Endothelial cell of umbilical vein (primary cell): ENCODE measurements at regions not wholly inside any gene's neighbourhood (a gene's known extent, or its start where the extent isn't known, plus 50 kb on each side); places are given as distances from the start of the nearest gene placed in this dataset.

Experiments
- BruUV-seq: library from RNA; stranded (reverse); fragments of 400-500 nt; replicated peaks from 2 replicates; lab custom pipeline; 2021; lab: Mats Ljungman, UMichigan
- CTCF ChIA-PET: fragments of 300-600, 350-600 bp; sonication (Branson Sonifier 250); formaldehyde crosslinking; loops from one replicate; lab custom pipeline; 2021; ENCODE audit warnings: antibody characterized with exemption, inconsistent platforms; lab: Charles Lee
- POLR2A ChIA-PET: fragments of 300-600, 350-600 bp; sonication (Branson Sonifier 250); formaldehyde crosslinking; loops from one replicate; lab custom pipeline; 2021; ENCODE audit warnings: antibody characterized with exemption, inconsistent platforms; lab: Charles Lee
- DNase-seq: peaks from one replicate; pipeline ENCODE4 v3.0.0-alpha.2; 2011; ENCODE audit warnings: low read depth, low spot score
- FAIRE-seq: peaks from 2 replicates; lab custom pipeline; 2011; peaks lifted over from hg19 to GRCh38; lab: Jason Lieb, UNC
- H2AFZ ChIP-seq: 2 replicates; pipeline ENCODE4 v1.6.0; 2012; ENCODE audit warnings: low read depth, low read length, control low read depth, inconsistent platforms
- H3K27ac ChIP-seq: 2 replicates; pipeline ENCODE4 v1.5.1; 2011; ENCODE audit warnings: low read depth, mild to moderate bottlenecking, control low read depth, low read length, moderate library complexity; ENCODE audit not compliant: insufficient read depth
- H3K27me3 ChIP-seq, 2 experiments: 2 replicates each; pipeline versions ENCODE4 v1.6.0 to v1.6.1; 2011; ENCODE audit warnings: low read length in 2 of 2, mixed read lengths in 1 of 2; ENCODE audit not compliant: control insufficient read depth in 2 of 2, insufficient read depth in 2 of 2
- H3K36me3 ChIP-seq, 2 experiments: 2 replicates in 1 of 2; 3 replicates in 1 of 2; pipeline ENCODE4 v1.5.1; 2011; ENCODE audit warnings: low read length in 2 of 2, mild to moderate bottlenecking in 1 of 2, moderate library complexity in 1 of 2; ENCODE audit not compliant: control insufficient read depth in 2 of 2, insufficient read depth in 2 of 2; ENCODE audit errors: extremely low read depth in 1 of 2
- H3K4me1 ChIP-seq: 3 replicates; pipeline ENCODE4 v1.5.1; 2011; ENCODE audit warnings: mild to moderate bottlenecking, low read length; ENCODE audit not compliant: control insufficient read depth, insufficient read depth; ENCODE audit errors: extremely low read depth
- H3K4me2 ChIP-seq: 2 replicates; pipeline ENCODE4 v1.6.1; 2011; ENCODE audit warnings: low read length, control low read depth, mixed read lengths; ENCODE audit not compliant: insufficient read depth
- H3K4me3 ChIP-seq, 3 experiments: fragments of 200-600 bp in 1 of 3; sonication (generic), shearing (Covaris generic) in 1 of 3; replicated peaks in 1 of 3; 2 replicates each; pipeline ENCODE4 v1.5.1; 2011 to 2016; ENCODE audit warnings: control low read depth in 3 of 3, low read length in 3 of 3, mild to moderate bottlenecking in 2 of 3, inconsistent platforms in 1 of 3, low read depth in 1 of 3, moderate library complexity in 1 of 3; ENCODE audit not compliant: insufficient read depth in 1 of 3
- H3K79me2 ChIP-seq: 2 replicates; pipeline ENCODE4 v1.6.0; 2012; ENCODE audit warnings: low read length, inconsistent platforms; ENCODE audit not compliant: control insufficient read depth, insufficient read depth
- H3K9ac ChIP-seq: replicated peaks from 2 replicates; pipeline ENCODE3; 2011; ENCODE audit warnings: low read length, control low read depth; ENCODE audit not compliant: insufficient read depth; ENCODE audit errors: extremely low read depth
- H3K9me1 ChIP-seq: replicated peaks from 3 replicates; pipeline ENCODE4 v1.6.0; 2011; ENCODE audit warnings: mild to moderate bottlenecking, low read length; ENCODE audit not compliant: control insufficient read depth, insufficient read depth; ENCODE audit errors: extremely low read depth
- H3K9me3 ChIP-seq: replicated peaks from 2 replicates; pipeline ENCODE4 v1.5.1; 2012; ENCODE audit warnings: low read length, inconsistent platforms; ENCODE audit not compliant: control insufficient read depth, insufficient read depth
- H4K20me1 ChIP-seq: replicated peaks from 2 replicates; pipeline ENCODE3; 2011; ENCODE audit warnings: mild to moderate bottlenecking, low read length; ENCODE audit not compliant: control insufficient read depth, insufficient read depth; ENCODE audit errors: extremely low read depth
- EZH2 ChIP-seq: IDR thresholded peaks from 2 replicates; pipeline ENCODE4 v1.6.1; 2012; ENCODE audit warnings: borderline replicate concordance, low read depth, mild to moderate bottlenecking, moderate library complexity, low read length, inconsistent platforms; ENCODE audit not compliant: severe bottlenecking
- FOS ChIP-seq: IDR thresholded peaks from 2 replicates; pipeline ENCODE4 v1.6.1; 2011; ENCODE audit warnings: mild to moderate bottlenecking, low read length, moderate library complexity, borderline replicate concordance; ENCODE audit not compliant: insufficient read depth
- GATA2 ChIP-seq: IDR thresholded peaks from 2 replicates; pipeline ENCODE4 v1.7.0; 2011; ENCODE audit warnings: low read depth, mild to moderate bottlenecking, moderate library complexity, mixed read lengths, low read length; ENCODE audit not compliant: insufficient read length, insufficient read depth
- JUN ChIP-seq: IDR thresholded peaks from 2 replicates; pipeline ENCODE4 v1.6.1; 2011; ENCODE audit warnings: borderline replicate concordance, low read depth; ENCODE audit not compliant: insufficient read length, insufficient read depth
- MYC ChIP-seq: IDR thresholded peaks from one replicate; pipeline ENCODE4 v1.6.1; 2011; ENCODE audit warnings: mild to moderate bottlenecking, low read depth, low read length
- POLR2A ChIP-seq: IDR thresholded peaks from 2 replicates; pipeline ENCODE4 v1.6.1; 2012; ENCODE audit warnings: low read depth, mild to moderate bottlenecking, control low read depth, low read length
- POLR2AphosphoS5 ChIP-seq: IDR thresholded peaks from 2 replicates; pipeline ENCODE4 v1.6.1; 2012; ENCODE audit warnings: low read depth, mild to moderate bottlenecking, control low read depth, low read length, moderate library complexity; ENCODE audit not compliant: insufficient read depth
- dilution Hi-C: fragments of 300-500 bp; cut with MboI; formaldehyde crosslinking; loops from one replicate; pipeline ENCODE4 v1.15.0; 2019; ENCODE audit warnings: low sequenced_read_pairs; ENCODE audit not compliant: extremely low pct_ligation_motif_present
- intact Hi-C: fragments of 100-400 bp; cut with micrococcal nuclease; formaldehyde crosslinking; loops from one replicate; pipeline ENCODE4 v1.10.0; 2022
- TF ChIP-seq, protein P1 (sequence below), 2 donors: IDR thresholded peaks; 1 replicate in 1 of 2; 2 replicates in 1 of 2; pipeline ENCODE4 v1.5.1; 2011; ENCODE audit warnings: low read length in 2 of 2, mild to moderate bottlenecking in 2 of 2, moderate library complexity in 2 of 2, control low read depth in 1 of 2, inconsistent platforms in 1 of 2, low read depth in 1 of 2; ENCODE audit not compliant: insufficient read depth in 1 of 2; ENCODE audit errors: extremely low read depth in 1 of 2
- TF ChIP-seq, protein P2 (sequence below): IDR thresholded peaks from 2 replicates; pipeline ENCODE4 v1.6.1; 2011; ENCODE audit not compliant: insufficient read depth, insufficient read length

DNA sequence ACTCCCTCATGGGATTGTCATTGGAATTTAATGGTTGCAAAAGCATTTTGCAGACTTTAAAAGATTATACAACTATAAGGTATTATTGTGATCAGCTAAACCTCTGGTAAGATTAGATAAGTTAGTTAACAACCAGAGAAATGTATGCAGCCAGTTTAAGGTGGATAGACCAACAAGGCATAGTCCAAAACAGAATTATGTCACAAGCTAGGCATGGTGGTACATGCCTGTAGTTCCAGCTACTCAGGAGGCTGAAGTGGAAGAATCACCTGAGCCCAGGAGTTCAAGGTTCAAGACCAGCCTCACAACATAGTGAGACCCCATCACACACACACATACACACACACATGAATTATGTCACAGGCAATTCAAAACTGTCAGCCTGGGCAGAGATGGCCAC is 54.7 kb upstream of the KLHL13 start:
- Histone ChIP-seq H3K27me3 (no peaks in the 10 kb centered on the region), H3K9ac (no peak overlapping the region), H3K79me2 (no peaks in the 10 kb centered on the region), H3K4me3 (no peak overlapping the region), H4K20me1 (no peaks in the 10 kb centered on the region), H3K27ac (no peak overlapping the region), H3K9me3 (no peaks in the 10 kb centered on the region), H2AFZ (no peak overlapping the region), H3K36me3 (no peaks in the 10 kb centered on the region), H3K4me1 (no peaks in the 10 kb centered on the region), H3K4me2 (no peak overlapping the region), H3K9me1 (no peaks in the 10 kb centered on the region)
- dilution Hi-C loops (no loop called here), intact Hi-C loops (no loop called here)
- DNase-seq (no peak), FAIRE-seq (no peak)
- TF ChIP-seq FOS (no peak), POLR2A (no peak), POLR2AphosphoS5 (no peak), JUN (no peak), MYC (no peak), GATA2 (no peak), EZH2 (no peak)
- TF ChIP-seq, protein P1, sequence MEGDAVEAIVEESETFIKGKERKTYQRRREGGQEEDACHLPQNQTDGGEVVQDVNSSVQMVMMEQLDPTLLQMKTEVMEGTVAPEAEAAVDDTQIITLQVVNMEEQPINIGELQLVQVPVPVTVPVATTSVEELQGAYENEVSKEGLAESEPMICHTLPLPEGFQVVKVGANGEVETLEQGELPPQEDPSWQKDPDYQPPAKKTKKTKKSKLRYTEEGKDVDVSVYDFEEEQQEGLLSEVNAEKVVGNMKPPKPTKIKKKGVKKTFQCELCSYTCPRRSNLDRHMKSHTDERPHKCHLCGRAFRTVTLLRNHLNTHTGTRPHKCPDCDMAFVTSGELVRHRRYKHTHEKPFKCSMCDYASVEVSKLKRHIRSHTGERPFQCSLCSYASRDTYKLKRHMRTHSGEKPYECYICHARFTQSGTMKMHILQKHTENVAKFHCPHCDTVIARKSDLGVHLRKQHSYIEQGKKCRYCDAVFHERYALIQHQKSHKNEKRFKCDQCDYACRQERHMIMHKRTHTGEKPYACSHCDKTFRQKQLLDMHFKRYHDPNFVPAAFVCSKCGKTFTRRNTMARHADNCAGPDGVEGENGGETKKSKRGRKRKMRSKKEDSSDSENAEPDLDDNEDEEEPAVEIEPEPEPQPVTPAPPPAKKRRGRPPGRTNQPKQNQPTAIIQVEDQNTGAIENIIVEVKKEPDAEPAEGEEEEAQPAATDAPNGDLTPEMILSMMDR (IDR thresholded peaks at IDR 0.05; ENCODE audit: extremely low read depth in 1 of 2, insufficient read depth in 1 of 2, low read depth in 1 of 2, low read length in 2 of 2), result no peak
- TF ChIP-seq, protein P2, sequence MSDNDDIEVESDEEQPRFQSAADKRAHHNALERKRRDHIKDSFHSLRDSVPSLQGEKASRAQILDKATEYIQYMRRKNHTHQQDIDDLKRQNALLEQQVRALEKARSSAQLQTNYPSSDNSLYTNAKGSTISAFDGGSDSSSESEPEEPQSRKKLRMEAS, result no peak
- ChIA-PET POLR2A (no interaction called here), CTCF (no interaction called here)
- no TSS peak for BruUV-seq
